ENCODE measurements at regions not wholly inside any gene's neighbourhood (a gene's known extent, or its start where the extent isn't known, plus 50 kb on each side); places are given as distances from the start of the nearest gene placed in this dataset.

GRCh38 chr7:401495-401894 lies 111.5 kb downstream of the FOXL3 start (continued):
- TF ChIP-seq ELK1 (IDR thresholded peaks at IDR 0.05; ENCODE audit: low read depth, low read length): no peak
- TF ChIP-seq ZBTB33 (IDR thresholded peaks at IDR 0.05): no peak
- TF ChIP-seq NKRF (conservative IDR thresholded peaks at IDR 0.05): no peak
- TF ChIP-seq EZH2 (IDR thresholded peaks at IDR 0.05; ENCODE audit: borderline replicate concordance, control insufficient read depth, low read depth, low read length): no peak
- TF ChIP-seq EED (IDR thresholded peaks at IDR 0.05; ENCODE audit: low read depth): no peak
- no peak for TF ChIP-seq KAT2A (conservative IDR thresholded peaks at IDR 0.05; ENCODE audit: control insufficient read depth, low read depth, low read length)
- no peak for TF ChIP-seq YBX1 (IDR thresholded peaks at IDR 0.05)
- no peak for TF ChIP-seq NFIC (IDR thresholded peaks at IDR 0.05; ENCODE audit: low read depth, low read length)
- no peak for TF ChIP-seq RELA (IDR thresholded peaks at IDR 0.05; ENCODE audit: borderline replicate concordance, partially characterized antibody)
- no peak for TF ChIP-seq RELB (IDR thresholded peaks at IDR 0.05; ENCODE audit: low read depth)

All from GM12878 (cell line).